ENCODE measurements at regions not wholly inside any gene's neighbourhood (a gene's known extent, or its start where the extent isn't known, plus 50 kb on each side); places are given as distances from the start of the nearest gene placed in this dataset.

GRCh38 chr13:106873810-106874209 lies 305.9 kb upstream of the ARGLU1 start:
- ATAC-seq: no peak
- Histone ChIP-seq H3K27ac (ENCODE audit: low read depth, low read length) (no peak overlapping the region), H3K9me2 (ENCODE audit: insufficient read depth) (no peaks in the 10 kb centered on the region), H3K4me3 (replicated peaks in 1 of 2; ENCODE audit: low read depth in 1 of 2, low read length in 2 of 2) (no peak overlapping the region), H3K36me3 (ENCODE audit: control insufficient read depth in 1 of 2, insufficient read depth in 2 of 2, low read length in 2 of 2) (no peaks in the 10 kb centered on the region), H4K20me1 (ENCODE audit: insufficient read depth) (no peaks in the 10 kb centered on the region), H3K9ac (ENCODE audit: low read length) (no peak overlapping the region), H3K79me2 (ENCODE audit: insufficient read depth, low read length) (no peaks in the 10 kb centered on the region), H3K27me3 (ENCODE audit: insufficient read depth, low read length) (0 out of 2 replicates have a peak, but pooled peaks cover 4% of the 10 kb centered on the region), H3K4me1 (ENCODE audit: control insufficient read depth in 1 of 2, insufficient read depth in 2 of 2, low read length in 2 of 2) (no peaks in the 10 kb centered on the region), H3K9me3 (ENCODE audit: control insufficient read depth in 1 of 2, insufficient read depth in 1 of 2, low read depth in 1 of 2, low read length in 2 of 2) (no peaks in the 10 kb centered on the region), H3K4me2 (ENCODE audit: low read length) (no peak overlapping the region), H2AFZ (ENCODE audit: low read depth, low read length, poor library complexity, severe bottlenecking) (no peak overlapping the region)
- POLR2A ChIA-PET: no interaction called here
- RAD21 ChIA-PET (ENCODE audit: low non-redundant PET in 1 of 2, low total read pairs in 2 of 2, uncharacterized antibody in 2 of 2, unreplicated experiment in 2 of 2): no interaction called here
- no peak for DNase-seq (ENCODE audit: low read depth, low spot score)
- intact Hi-C loops (cut with micrococcal nuclease): no loop called here
- no TSS peak for BruUV-seq (replicated peaks)
- TF ChIP-seq YY1 (IDR thresholded peaks at IDR 0.05; ENCODE audit: extremely low read depth, insufficient replicate concordance, low read depth, low read length): no peak
- no peak for TF ChIP-seq CTCF (IDR thresholded peaks at IDR 0.05 in 2 of 3, conservative IDR thresholded peaks at IDR 0.05 in 1 of 3; ENCODE audit: borderline replicate concordance in 1 of 3, insufficient read depth in 1 of 3, low read depth in 2 of 3, low read length in 2 of 3)
- no peak for TF ChIP-seq SIN3A (IDR thresholded peaks at IDR 0.05; ENCODE audit: low read depth)
- TF ChIP-seq MAX (IDR thresholded peaks at IDR 0.05): no peak
- no peak for TF ChIP-seq EZH2phosphoT487 (IDR thresholded peaks at IDR 0.05; ENCODE audit: borderline replicate concordance)
- no peak for TF ChIP-seq JUND (IDR thresholded peaks at IDR 0.05)
- no peak for TF ChIP-seq RAD21 (IDR thresholded peaks at IDR 0.05; ENCODE audit: low read depth)
- TF ChIP-seq SP1 (IDR thresholded peaks at IDR 0.05; ENCODE audit: low read depth): no peak
- TF ChIP-seq EZH2 (IDR thresholded peaks at IDR 0.05): no peak
- TF ChIP-seq ZFX (IDR thresholded peaks at IDR 0.05): no peak
- no peak for TF ChIP-seq REST (IDR thresholded peaks at IDR 0.05; ENCODE audit: low read depth)
- no peak for TF ChIP-seq FOSL1 (IDR thresholded peaks at IDR 0.05; ENCODE audit: low read depth)
- CTCF ChIA-PET: no interaction called here
